ENCODE measurements at regions not wholly inside any gene's neighbourhood (a gene's known extent, or its start where the extent isn't known, plus 50 kb on each side); places are given as distances from the start of the nearest gene placed in this dataset.

DNA sequence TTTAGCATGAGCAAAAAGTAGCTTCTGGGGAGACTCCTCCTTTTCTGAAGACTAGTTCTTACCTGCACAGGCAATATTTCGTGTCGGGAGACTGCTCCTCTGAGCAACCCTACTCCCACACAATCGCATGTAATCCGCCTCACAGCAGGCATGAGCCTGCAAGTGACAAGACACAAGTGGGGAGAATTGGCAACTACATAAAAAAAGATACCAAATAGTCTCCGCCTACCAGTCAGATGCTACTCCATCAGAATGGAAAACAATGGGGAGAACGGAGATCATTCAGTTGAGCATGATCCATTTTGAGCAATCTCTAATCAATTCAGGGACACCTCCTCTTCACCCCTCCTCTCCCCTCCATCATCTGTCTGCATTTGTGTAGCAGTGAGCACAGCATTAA is 321.0 kb downstream of the COG6 start:
- no peak for FAIRE-seq

DNA sequence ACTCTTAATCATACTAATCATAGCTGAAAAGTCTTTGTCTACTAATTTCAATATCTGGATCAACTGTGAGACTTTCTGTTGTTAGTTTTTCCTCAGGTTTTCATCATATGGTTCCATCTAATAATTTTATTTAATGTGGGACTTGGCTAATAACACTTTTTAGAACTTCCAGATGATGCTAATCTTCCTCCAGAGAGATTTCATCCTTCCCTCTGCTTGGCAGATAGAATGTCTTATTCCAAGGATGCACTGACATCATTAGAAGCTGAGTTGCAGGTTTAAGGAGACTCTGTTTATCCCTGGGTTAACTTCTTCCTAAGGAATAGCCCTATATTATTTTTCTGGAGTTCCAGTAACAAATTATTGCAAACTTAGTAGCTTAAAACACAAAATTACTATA is 325.6 kb downstream of the COG6 start:
- FAIRE-seq, result no peak

DNA sequence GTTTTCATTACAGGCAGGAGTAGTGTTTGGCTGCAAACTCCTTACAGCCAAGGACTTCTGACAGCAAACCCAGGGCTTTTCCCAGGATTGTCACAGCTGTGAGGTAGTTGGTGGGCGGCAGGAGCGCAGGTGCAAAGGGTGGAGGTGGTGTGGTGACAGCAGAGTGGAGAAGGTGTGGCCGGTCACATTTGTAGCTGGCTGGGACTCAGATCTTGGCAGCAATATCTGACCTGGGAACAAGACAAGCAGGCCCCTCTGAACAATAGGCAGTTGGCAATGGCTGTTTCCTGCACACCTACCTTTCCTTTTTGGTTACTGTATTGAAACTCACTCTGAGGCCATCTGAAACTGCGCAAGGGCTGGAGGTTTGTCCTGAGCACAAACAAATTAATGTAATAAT is 327.3 kb downstream of the COG6 start:
- no peak for FAIRE-seq

DNA sequence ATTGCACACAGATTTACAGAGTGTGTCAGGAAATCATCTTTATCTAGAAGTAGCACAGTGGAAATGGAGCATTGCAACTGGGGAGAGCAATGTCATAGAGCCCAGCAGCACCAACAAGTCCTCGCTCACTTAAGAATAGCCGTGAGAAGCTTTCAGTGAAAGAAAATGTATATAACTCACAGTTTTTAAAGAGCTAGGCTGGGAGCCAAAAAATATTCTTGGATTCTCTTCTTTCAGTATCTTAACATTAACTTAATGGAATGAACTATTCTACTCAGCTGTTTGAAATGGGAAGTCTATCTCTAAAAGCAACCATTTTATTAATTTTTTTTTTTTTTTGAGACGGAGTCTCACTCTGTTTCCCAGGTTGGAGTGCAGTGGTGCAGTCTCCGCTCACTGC is 329.6 kb downstream of the COG6 start:
- no peak for FAIRE-seq

DNA sequence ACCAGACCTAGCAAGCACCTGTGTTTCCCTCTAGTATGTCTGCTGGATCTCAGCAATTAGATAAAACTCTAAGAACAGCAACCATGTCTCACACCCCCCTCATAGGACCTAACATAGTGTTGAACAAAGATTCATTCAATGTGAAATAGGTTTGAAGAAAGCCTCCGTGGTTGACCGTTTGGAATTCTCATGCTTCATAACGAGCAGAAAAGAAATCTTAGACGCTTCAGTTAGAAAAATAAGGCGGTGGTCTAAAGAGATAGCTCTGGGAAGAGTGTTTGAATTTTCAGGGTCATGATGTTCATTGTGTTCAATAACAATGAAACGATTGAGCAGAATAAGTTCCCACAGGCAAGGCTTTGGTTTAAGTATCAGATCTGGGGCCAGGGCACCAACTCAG is 332.9 kb downstream of the COG6 start:
- FAIRE-seq, result no peak

DNA sequence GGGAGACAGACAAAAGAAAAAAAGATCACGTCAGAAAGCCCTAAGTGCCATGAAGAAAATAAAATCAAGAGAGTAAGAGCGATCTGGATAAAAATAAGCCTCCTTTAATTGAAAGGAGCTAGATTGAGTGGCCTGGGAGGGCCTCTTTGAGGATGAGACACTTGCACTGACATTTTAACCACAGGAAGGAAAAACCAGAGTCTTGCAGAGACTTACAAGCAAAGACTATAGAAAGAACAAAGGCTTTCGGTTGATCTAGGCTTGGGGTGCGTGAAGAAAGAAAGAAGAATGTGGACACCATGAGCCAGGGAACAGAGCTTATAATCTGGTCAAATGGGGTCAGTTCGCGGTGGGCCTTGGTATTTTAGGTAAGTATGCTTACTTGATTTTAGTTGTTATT is 342.7 kb downstream of the COG6 start:
- FAIRE-seq, result no peak

DNA sequence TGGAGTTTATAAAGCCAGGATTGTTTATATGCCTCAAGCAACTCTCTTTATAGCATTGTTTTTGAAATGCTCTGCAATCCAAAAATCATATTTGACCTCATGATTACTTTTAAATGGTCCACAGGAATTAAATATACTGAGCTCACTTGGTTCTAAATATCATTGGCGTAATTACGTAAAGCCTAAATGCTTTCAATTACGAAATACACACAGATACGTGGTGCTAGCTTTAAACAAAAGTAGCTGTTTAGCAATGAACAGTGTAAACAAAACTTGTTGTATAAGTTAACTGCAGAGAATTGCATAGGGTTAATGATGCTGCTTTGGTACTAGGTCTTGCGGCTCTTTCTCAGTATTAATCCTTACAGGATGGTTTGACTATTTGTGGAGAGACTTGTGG is 346.6 kb downstream of the COG6 start:
- FAIRE-seq, result no peak

DNA sequence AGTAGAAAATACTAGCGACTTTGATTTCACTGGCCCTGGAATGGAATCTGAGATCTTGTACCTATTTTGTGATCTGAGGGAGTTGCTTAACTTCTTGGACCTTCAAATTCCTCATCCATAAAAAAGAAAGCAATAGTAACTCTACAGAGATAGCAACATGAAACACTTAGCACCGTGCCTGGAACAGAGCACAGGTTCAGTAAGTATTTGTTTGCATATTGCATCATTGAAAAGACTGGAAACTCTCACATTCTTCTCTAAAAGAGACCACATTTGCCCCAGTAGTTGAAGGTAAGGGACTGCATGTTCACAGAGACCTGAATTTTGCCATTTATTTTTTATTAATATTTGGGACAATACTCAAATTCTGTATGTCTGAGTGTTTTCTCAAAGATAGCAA is 358.1 kb downstream of the COG6 start:
- no peak for FAIRE-seq

DNA sequence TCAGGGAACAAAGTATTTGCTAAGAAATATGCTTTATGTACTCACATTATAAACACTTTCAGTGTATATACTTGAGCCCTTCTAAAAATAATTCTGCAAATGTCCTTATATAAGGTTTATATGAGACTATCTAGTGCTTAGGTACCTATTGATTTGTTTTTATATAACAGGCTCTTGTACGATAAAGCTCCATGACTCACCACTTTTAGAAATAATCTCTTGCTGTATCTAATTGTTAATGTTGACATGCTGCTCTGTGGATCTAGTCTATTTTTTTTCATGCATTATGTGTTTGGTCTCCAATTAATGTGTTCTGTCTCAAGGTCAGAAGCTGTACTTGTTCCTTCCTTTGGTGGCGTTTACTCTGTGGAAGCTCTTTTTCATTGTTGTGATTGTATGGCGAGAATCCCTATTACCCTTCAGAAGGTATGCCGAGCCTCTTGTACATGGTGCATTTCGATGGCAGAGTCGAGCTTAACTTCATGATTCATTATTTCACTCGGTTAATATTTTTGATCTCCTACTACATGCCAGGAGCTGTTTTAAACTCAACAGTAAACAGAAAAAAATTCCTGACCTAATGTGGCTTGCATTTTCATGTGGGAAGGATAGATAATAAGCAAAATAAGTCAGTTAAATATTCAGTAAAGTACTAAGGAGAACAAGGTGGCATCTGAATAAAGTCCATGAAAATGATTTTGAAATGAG is 361.6 kb downstream of the COG6 start:
- FAIRE-seq, result no peak

DNA sequence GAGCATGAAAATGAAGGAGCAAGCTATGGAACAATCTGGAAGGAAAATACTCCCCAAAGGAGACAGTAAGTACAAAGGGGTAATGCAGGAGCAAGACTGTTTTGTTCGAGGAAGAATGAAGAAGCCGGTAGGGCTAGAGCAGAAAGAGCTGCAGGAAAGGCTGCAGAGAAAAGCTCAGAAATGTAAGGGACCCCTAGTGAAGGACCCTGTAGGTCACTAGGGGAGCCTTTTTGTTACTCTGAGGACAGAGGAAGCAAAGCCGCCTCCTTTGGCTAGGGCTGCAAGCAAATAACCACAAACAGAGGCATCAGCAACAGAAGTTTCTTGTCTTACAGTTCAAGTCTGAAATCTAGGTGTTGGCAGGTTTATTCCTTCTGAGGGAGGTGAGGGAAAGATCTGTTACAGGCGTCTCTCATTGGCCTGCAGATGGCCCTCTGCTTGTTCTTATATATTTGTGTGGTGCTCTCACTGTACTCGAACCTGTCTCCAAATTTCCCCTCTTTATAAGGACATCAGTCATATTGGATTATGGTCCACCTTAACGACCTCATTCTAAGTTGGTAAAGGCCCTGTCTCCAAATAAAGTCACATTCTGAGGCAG is 362.3 kb downstream of the COG6 start:
- FAIRE-seq, result no peak

DNA sequence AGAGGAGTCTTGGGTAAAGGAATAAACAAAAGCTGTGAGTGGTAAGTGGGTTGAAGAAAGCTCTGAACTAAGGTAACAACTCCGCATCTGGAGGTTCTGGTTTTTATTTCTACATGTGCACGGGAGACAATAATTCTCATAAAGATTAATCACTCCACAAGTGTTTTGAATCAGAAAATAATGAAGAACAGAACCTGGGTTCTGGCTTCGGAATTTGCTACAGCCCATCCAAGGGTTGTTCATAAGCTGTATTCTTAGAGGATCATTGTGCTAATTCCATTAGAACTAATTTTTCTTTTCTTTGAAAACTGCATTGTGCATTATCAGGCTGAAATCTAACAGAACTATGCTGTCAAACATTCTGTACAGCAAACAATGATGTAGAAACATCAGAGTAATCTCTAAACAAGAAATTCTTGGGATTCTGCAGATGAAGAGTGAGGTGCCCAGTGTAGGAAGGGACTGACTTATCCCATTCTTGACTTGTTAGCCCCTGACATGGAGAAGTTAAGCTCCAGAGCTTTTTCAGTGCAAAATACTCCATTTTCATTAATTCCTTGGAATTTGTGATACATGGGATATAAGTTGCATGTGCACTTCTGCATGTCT is 368.2 kb downstream of the COG6 start:
- no peak for FAIRE-seq

DNA sequence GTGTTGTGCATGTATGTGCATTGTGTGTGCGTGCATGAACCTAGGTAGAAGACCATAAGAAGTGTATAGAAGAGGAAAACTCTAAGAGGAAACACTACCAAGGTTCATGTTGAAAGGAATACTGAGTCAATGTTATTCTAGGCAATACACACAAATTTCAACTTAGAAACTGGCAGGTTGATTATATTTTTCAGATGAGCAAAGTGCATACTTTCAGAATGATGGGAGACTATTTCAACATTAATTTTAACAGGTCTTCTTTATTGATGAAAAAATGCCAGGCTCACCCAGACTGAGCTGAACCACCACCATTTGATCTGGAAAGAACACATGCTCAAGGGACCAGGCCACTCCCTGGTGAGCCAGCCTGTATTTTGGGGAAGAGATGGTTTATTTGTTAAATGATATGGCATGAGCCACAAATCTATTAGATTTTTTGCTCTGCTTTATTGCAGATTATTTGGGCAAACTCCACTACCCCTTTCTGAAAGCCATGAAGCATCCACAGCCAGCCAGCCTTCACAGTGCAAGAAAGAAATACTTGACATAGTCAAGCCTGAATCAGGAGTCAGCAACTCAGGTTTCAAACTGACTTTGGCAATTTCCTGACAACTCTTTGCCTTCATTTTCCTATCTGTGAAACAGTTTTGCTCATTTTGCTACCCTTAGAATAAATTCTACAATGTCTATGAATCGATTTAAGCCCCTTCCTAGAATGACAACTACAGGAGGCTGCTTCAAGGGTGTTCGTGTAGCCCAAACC is 368.9 kb downstream of the COG6 start:
- no peak for FAIRE-seq

DNA sequence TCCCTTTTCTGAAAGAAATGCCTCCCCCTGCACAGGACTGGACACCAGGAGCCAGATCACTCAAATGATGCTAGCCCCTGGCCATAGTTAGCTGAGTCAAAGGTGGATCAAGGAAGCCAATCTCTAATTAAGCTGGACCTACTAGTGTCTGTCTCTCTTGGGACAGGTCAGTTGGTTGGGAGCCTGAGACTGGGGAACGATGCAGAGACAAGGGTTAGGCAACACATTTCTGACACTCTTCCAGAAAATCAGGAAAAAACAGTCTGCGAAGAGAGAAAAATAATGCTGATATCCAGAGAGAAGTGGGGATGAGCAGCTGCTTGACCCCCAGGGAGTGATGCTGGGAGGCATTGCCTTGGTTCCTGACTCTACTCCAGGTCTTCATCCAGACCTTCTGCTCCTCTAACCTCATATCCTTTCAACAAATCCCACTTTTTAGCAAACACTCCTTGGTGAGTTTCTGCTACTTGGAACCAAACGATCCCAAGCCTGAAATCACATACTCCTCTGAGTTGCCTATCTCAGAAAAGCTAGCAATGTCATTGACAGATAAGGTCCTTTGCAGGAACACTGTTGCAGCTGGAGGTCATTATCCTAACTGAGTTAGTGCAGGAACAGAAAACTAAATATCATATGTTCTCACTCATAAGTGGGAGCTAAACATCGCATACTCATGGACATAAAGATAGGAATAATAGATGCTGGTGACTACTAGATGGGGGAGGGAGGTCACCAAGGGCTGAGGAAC is 369.7 kb downstream of the COG6 start:
- no peak for FAIRE-seq

DNA sequence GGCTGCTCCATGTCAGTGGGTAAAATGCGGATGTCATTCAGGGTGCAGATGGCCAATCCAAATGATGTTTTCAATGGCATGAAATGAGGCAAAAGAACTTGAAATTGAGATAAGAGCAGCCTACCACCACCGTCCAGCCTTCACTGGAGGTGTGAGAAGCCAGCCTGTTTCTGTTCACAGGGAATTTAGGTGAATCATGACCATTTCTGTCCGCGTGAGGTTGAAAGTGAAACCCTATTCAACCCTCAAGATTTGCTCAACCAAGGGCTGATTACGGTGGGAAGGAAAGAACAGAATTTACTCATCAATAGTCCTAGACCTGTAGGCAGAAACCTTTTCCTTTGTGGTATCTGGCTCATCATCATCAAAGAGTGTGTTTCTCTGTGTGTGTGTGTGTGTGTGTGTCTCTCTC is 370.7 kb downstream of the COG6 start:
- FAIRE-seq, result no peak

DNA sequence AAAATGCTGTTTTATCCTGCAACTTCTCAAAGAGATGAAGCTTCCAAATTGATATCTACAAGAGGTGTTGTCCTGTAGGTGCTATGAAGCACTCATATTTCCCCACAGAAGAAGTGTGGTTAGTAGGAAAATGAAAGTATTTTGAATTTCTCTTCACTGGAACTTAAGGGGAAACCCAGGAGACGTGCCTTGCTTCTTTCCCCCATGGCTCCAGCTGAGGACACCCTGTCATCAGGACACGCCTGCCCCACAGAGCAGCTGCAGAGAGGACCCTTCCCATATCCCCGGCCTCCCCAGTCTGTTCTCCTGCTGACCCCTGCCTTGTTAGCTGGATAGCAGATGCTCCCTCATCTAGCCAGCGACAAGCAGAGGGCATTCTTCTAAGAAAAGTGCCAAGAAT is 371.3 kb downstream of the COG6 start:
- no peak for FAIRE-seq

DNA sequence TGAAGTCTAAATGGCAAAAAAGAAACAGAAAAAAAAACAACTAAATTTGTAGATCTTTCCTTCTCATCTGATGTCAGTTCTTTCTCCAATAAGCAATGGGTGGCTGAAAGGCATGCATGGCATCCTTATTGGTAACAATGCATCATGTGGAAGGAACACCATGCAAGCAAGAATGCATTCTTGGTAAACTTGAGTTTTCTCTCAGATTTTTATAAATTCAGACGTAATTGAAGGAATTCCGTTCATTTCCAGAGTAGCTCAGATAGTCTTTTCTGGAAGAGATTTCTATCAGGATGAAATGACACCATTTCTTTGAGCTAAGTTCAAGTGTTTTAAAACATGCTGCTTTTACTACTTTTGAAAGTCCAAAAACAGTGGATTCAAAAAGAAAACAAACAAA is 373.0 kb downstream of the COG6 start:
- no peak for FAIRE-seq

DNA sequence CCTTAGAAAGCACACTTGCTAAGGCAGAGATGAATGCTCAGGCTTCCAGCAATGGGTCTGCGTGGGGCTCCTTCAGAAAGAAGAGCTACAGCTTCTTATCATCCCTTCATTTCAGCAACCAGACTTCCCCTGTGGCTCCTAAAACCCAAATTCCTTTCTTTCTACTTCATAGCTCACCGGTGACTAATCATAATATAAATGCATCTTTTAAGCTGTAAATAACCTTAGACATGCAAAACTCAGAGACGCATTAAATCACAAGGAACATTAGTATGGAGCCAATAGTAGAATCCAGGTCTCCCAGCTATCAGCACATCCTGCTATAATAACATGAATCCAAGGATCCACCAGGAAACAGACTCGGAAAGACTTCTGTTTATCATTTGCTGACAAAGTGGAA is 375.6 kb downstream of the COG6 start:
- no peak for FAIRE-seq

DNA sequence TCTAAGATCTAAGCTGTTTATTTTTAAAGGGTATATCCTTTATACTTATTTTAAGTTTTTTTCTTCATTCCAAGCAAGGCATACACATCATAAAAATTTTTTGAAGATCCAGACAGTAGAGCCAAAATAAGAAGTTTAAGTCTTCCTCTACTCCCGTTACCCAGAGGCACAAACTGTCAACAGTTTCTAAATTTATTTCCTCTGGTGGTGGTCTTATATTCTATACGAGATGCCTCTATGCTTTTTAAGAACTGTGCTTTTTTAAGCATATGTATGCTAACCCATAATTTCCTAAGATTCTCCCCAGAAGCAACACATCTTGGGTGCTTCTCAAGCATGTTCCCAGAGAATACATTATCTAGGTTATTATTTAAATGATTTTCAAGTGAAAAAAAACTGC is 383.6 kb downstream of the COG6 start:
- no peak for FAIRE-seq

DNA sequence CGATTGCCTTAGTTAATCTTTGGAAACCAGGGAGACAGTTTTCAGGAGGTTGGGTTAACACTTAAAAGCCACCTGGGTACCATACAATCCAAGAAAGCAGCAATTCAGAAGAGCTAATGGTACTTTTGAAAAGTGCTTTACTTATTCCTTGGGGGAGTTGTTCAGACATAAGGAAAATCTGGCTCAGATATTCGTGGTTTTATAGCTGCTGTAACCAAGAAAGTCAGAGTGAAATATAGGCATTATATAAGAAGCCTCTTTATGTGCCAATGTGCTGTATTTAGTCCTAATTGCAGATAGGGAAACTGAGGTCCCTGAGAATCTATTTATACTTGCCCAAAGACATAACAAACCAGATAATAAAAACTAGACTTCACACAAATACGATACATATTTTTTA is 387.5 kb downstream of the COG6 start:
- no peak for FAIRE-seq

DNA sequence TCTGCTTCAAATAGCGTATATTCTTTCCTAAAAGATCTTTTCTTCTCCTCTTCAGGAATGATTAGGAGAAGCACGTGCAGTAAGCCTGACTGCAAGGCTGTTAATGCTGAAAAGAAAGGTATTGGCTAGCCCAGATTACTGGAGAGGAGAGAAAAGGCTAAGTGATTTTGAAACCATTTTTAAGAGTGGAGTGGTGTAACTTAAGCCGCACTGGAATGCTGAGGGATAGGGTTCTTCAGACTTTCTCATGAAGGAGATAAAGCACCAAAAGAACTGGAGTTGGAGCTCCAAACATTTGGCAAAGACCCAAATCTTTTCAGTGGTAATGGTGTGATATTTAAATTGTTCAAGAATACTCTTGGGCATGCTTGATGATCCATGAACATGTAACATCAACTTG is 388.3 kb downstream of the COG6 start:
- no peak for FAIRE-seq

DNA sequence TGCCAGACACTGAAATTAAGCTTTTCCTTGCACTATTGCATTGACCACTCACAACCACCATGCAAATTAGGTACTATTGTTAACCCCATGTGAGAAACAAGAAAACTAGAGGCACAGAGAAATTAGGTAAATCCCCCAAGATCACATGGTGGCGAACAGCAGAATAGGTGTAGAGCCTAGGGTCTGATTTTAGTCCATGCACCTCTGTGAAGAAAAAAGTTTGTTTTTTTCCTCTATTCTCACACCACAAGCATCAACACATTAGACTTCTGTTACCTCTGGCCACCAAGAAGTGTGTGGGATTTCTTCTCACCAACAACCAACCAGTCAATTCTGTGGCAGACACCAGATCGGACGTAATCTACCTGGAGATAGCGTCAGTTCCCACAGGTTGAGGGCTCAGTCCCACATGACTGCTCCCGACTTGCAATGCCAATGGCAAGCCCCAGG is 391.9 kb downstream of the COG6 start:
- FAIRE-seq, result no peak

DNA sequence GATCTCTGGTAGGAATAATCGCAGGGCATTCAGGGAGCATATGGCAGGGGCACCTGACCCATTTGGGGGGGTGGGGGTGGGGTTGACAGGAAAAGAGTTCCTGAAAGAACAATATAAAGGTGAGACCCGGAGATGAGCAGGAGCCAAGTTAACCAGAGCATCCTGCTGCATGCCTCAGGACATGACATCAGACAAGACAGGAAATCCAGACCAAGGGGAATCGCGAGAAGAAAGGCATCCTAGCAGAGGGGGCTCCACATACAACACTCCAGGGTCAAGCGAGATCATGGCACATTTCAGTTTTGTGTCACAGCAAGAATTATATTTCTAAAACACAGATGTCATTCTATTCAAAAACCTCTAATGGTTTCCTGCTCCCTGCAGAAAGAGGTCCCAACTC is 393.1 kb downstream of the COG6 start:
- FAIRE-seq, result no peak

DNA sequence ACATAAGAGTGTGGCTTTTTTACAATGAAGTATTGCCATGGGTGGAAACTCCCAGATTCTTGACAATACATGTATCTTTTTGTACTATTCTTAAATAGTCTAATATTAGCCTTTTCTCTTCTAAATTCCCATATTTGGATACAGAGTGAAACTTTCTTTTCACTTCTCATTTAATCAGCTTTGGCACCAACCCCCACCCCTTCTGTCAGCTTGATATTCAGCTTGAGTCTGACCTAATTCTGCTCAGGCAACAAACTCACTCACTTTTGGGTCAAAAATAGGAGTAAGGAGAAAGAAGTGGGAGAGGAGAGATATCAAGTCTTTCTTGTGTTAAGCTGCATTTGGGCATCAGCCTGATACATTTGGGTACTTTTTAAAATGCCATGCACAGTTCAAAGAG is 397.5 kb downstream of the COG6 start:
- no peak for FAIRE-seq
